Bone marrow (tissue), 2 donors: ENCODE measurements at regions not wholly inside any gene's neighbourhood (a gene's known extent, or its start where the extent isn't known, plus 50 kb on each side); places are given as distances from the start of the nearest gene placed in this dataset.

Experiments used
- DNase-seq, 2 donors: peaks; one replicate each; lab custom pipeline; 2025; lab: John Stamatoyannopoulos, UW

GRCh38 chr13:99860745-99861144 lies 110.8 kb downstream of the ZIC5 start:
- no peak for DNase-seq

- no peak for DNase-seq
Measured at GRCh38 chr13:99859178-99860177, 112.1 kb downstream of the ZIC5 start.

- DNase-seq: no peak
Measured at GRCh38 chr13:99857738-99858137, 113.8 kb downstream of the ZIC5 start.

GRCh38 chr13:99855526-99856420 lies 115.8 kb downstream of the ZIC5 start:
- DNase-seq: no peak

- no peak for DNase-seq
Measured at GRCh38 chr13:99854366-99854765, 117.2 kb downstream of the ZIC5 start.

GRCh38 chr13:99847318-99847750 lies 124.2 kb downstream of the ZIC5 start:
- DNase-seq: no peak

- no peak for DNase-seq
Measured at GRCh38 chr13:99845161-99845874, 126.2 kb downstream of the ZIC5 start.

GRCh38 chr13:99844421-99844820 lies 127.1 kb downstream of the ZIC5 start:
- no peak for DNase-seq

- DNase-seq: no peak
Measured at GRCh38 chr13:99843872-99844271, 127.7 kb downstream of the ZIC5 start.

- DNase-seq: no peak
Measured at GRCh38 chr13:99842405-99842804, 129.2 kb downstream of the ZIC5 start.

- DNase-seq: no peak
Measured at GRCh38 chr13:99836291-99836690, 135.3 kb downstream of the ZIC5 start.

- DNase-seq: no peak
Measured at GRCh38 chr13:99835442-99835841, 136.1 kb downstream of the ZIC5 start.

GRCh38 chr13:99834246-99834645 lies 137.3 kb downstream of the ZIC5 start:
- no peak for DNase-seq

- no peak for DNase-seq
Measured at GRCh38 chr13:99832347-99832746, 139.2 kb downstream of the ZIC5 start.

GRCh38 chr13:99830931-99831330 lies 140.6 kb downstream of the ZIC5 start:
- DNase-seq: no peak

GRCh38 chr13:99829593-99830239 lies 141.9 kb downstream of the ZIC5 start:
- DNase-seq: no peak

- no peak for DNase-seq
Measured at GRCh38 chr13:99829161-99829560, 142.4 kb downstream of the ZIC5 start.

GRCh38 chr13:99828735-99829134 lies 142.8 kb downstream of the ZIC5 start:
- DNase-seq: no peak

- DNase-seq: no peak
Measured at GRCh38 chr13:99828123-99828522, 143.4 kb downstream of the ZIC5 start.

GRCh38 chr13:99827011-99827772 lies 144.4 kb downstream of the ZIC5 start:
- DNase-seq: no peak

- DNase-seq: no peak
Measured at GRCh38 chr13:99823961-99824360, 147.6 kb downstream of the ZIC5 start.
